HEK293 (cell line): ENCODE measurements at regions not wholly inside any gene's neighbourhood (a gene's known extent, or its start where the extent isn't known, plus 50 kb on each side); places are given as distances from the start of the nearest gene placed in this dataset.

Source experiments
- CTCF ChIA-PET: fragments of 350-600 bp; formaldehyde crosslinking; extraction: SDS; loops from one replicate; lab custom pipeline; 2021; ENCODE audit warnings: antibody characterized with exemption; lab: Yijun Ruan, JAX
- POLR2A ChIA-PET: fragments of 300-600 bp; formaldehyde crosslinking; extraction: SDS; loops from one replicate; lab custom pipeline; 2020; ENCODE audit warnings: antibody characterized with exemption, inconsistent platforms; lab: Yijun Ruan, JAX
- H3K27ac ChIP-seq: fragments of 200-500 bp; sonication (Bioruptor generic); 2 replicates; pipeline ENCODE4 v1.5.1; 2014; ENCODE audit warnings: low read depth, low read length, control low read depth, inconsistent platforms; ENCODE audit errors: extremely low read depth
- H3K36me3 ChIP-seq, 2 experiments: fragments of 200-500 bp in 1 of 2; sonication (Bioruptor generic) in 1 of 2; 1 replicate in 1 of 2; 2 replicates in 1 of 2; pipeline ENCODE4 v1.5.1; 2014 to 2017; ENCODE audit warnings: inconsistent platforms in 2 of 2, low read length in 2 of 2; ENCODE audit not compliant: control insufficient read depth in 2 of 2, insufficient read depth in 1 of 2
- H3K4me1 ChIP-seq: fragments of 200-500 bp; sonication (Bioruptor generic); 2 replicates; pipeline ENCODE4 v1.5.1; 2014; ENCODE audit warnings: mild to moderate bottlenecking, low read length, inconsistent platforms; ENCODE audit not compliant: control insufficient read depth, insufficient read depth
- H3K4me3 ChIP-seq: 2 replicates; pipeline ENCODE4 v1.5.1; 2011; ENCODE audit warnings: low read depth, mild to moderate bottlenecking, control low read depth, low read length, moderate library complexity
- H3K9me3 ChIP-seq: fragments of 200-500 bp; sonication (Bioruptor generic); 2 replicates; pipeline ENCODE4 v1.5.1; 2014; ENCODE audit warnings: low read depth, low read length, inconsistent platforms; ENCODE audit not compliant: control insufficient read depth, insufficient read depth
- GFI1B ChIP-seq: fragments of 450-650 bp; formaldehyde crosslinking; IDR thresholded peaks from 2 replicates; pipeline ENCODE4 v1.5.1; 2016; ENCODE audit warnings: missing biosample characterization, missing genetic modification characterization
- SCRT1 ChIP-seq: fragments of 450-650 bp; formaldehyde crosslinking; IDR thresholded peaks from 2 replicates; pipeline ENCODE4 v1.5.1; 2016; ENCODE audit warnings: missing biosample characterization, missing genetic modification characterization, borderline replicate concordance
- TCF7L2 ChIP-seq: IDR thresholded peaks from 2 replicates; pipeline ENCODE4 v1.6.1; 2011; ENCODE audit warnings: low read depth, mild to moderate bottlenecking, inconsistent platforms, low read length, moderate library complexity, borderline replicate concordance
- ZBTB17 ChIP-seq: fragments of 450-650 bp; formaldehyde crosslinking; IDR thresholded peaks from 2 replicates; pipeline ENCODE4 v1.5.1; 2016; ENCODE audit warnings: missing biosample characterization, missing genetic modification characterization
- ZBTB8A ChIP-seq: fragments of 450-650 bp; formaldehyde crosslinking; IDR thresholded peaks from 2 replicates; pipeline ENCODE4 v1.5.1; 2016; ENCODE audit warnings: missing biosample characterization, missing genetic modification characterization
- ZNF112 ChIP-seq: fragments of 450-650 bp; formaldehyde crosslinking; IDR thresholded peaks from 2 replicates; pipeline ENCODE4 v1.5.0; 2017; ENCODE audit warnings: missing biosample characterization, missing genetic modification characterization
- ZNF157 ChIP-seq: fragments of 450-650 bp; formaldehyde crosslinking; IDR thresholded peaks from 2 replicates; pipeline ENCODE4 v1.5.1; 2016; ENCODE audit warnings: missing biosample characterization, missing genetic modification characterization
- ZNF221 ChIP-seq: fragments of 450-650 bp; formaldehyde crosslinking; IDR thresholded peaks from 2 replicates; pipeline ENCODE4 v1.5.1; 2017; ENCODE audit warnings: missing biosample characterization, missing genetic modification characterization, borderline replicate concordance
- ZNF423 ChIP-seq: fragments of 450-650 bp; formaldehyde crosslinking; IDR thresholded peaks from 2 replicates; pipeline ENCODE4 v1.5.1; 2016; ENCODE audit warnings: missing biosample characterization, missing genetic modification characterization
- ZNF426 ChIP-seq: fragments of 450-650 bp; formaldehyde crosslinking; IDR thresholded peaks from 2 replicates; pipeline ENCODE4 v1.5.1; 2017; ENCODE audit warnings: missing biosample characterization, missing genetic modification characterization, mild to moderate bottlenecking, inconsistent platforms, moderate library complexity
- ZNF510 ChIP-seq: fragments of 450-650 bp; formaldehyde crosslinking; IDR thresholded peaks from 2 replicates; pipeline ENCODE4 v1.5.1; 2018; ENCODE audit warnings: mild to moderate bottlenecking, missing genetic modification characterization, missing biosample characterization; ENCODE audit not compliant: insufficient replicate concordance
- ZNF561 ChIP-seq: fragments of 450-650 bp; IDR thresholded peaks from 2 replicates; pipeline ENCODE4 v1.5.1; 2018; ENCODE audit warnings: missing biosample characterization, missing genetic modification characterization, borderline replicate concordance
- ZNF624 ChIP-seq: fragments of 450-650 bp; formaldehyde crosslinking; IDR thresholded peaks from 2 replicates; pipeline ENCODE4 v1.5.1; 2017; ENCODE audit warnings: missing biosample characterization, missing genetic modification characterization
- ZNF776 ChIP-seq: fragments of 450-650 bp; formaldehyde crosslinking; IDR thresholded peaks from 2 replicates; pipeline ENCODE4 v1.5.0; 2017; ENCODE audit warnings: missing biosample characterization, missing genetic modification characterization, borderline replicate concordance
- ZNF777 ChIP-seq: fragments of 450-650 bp; formaldehyde crosslinking; IDR thresholded peaks from 2 replicates; pipeline ENCODE4 v1.5.1; 2017; ENCODE audit warnings: missing biosample characterization, missing genetic modification characterization, borderline replicate concordance
- ZNF830 ChIP-seq: fragments of 450-650 bp; IDR thresholded peaks from 2 replicates; pipeline ENCODE4 v1.5.0; 2018; ENCODE audit warnings: missing biosample characterization, missing genetic modification characterization, low read depth, mild to moderate bottlenecking, moderate library complexity
- TF ChIP-seq, protein P1 (sequence below): fragments of 450-650 bp; formaldehyde crosslinking; IDR thresholded peaks from 2 replicates; pipeline ENCODE4 v1.5.1; 2016; ENCODE audit warnings: missing biosample characterization, missing genetic modification characterization
- TF ChIP-seq, protein P2 (sequence below): fragments of 450-650 bp; formaldehyde crosslinking; conservative IDR thresholded peaks from 2 replicates; pipeline ENCODE4 v1.5.1; 2016; ENCODE audit warnings: low read depth, missing biosample characterization, missing genetic modification characterization
- TF ChIP-seq, protein P3 (sequence below): fragments of 450-650 bp; formaldehyde crosslinking; IDR thresholded peaks from 2 replicates; pipeline ENCODE4 v1.5.1; 2016; ENCODE audit warnings: missing biosample characterization, missing genetic modification characterization
- TF ChIP-seq, protein P4 (sequence below): fragments of 450-650 bp; formaldehyde crosslinking; IDR thresholded peaks from 2 replicates; pipeline ENCODE4 v1.5.1; 2016; ENCODE audit warnings: missing biosample characterization, missing genetic modification characterization, borderline replicate concordance
- TF ChIP-seq, protein P5 (sequence below): fragments of 450-650 bp; formaldehyde crosslinking; IDR thresholded peaks from 2 replicates; pipeline ENCODE4 v1.5.1; 2016; ENCODE audit warnings: missing biosample characterization, missing genetic modification characterization
- TF ChIP-seq, protein P6 (sequence below): fragments of 450-650 bp; formaldehyde crosslinking; IDR thresholded peaks from 2 replicates; pipeline ENCODE4 v1.5.1; 2017; ENCODE audit warnings: missing biosample characterization, missing genetic modification characterization

DNA sequence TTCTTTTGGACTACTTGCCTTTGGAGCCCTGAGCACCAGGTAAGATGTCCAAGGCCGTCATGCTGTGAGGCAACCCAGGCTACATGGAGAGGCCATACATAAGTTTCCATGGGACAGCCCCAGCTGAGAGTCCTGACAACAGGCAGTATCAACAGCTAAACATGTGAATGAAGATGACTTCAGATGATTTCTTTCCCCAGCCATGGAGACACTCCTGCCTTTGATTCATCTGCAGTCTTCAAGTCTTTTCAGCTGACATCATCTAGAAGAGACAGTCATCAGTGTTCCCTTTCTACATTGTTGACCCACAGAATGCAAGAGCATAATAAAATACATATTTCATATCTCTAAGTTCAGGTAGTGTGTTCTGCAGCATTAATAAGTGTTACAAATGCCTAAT lies 398.7 kb downstream of the BTG1 start (continued):
- TF ChIP-seq, protein P1, sequence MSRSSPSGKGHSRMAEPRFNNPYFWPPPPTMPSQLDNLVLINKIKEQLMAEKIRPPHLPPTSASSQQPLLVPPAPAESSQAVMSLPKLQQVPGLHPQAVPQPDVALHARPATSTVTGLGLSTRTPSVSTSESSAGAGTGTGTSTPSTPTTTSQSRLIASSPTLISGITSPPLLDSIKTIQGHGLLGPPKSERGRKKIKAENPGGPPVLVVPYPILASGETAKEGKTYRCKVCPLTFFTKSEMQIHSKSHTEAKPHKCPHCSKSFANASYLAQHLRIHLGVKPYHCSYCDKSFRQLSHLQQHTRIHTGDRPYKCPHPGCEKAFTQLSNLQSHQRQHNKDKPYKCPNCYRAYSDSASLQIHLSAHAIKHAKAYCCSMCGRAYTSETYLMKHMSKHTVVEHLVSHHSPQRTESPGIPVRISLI (tag by site-specific recombination) = no peak
- TF ChIP-seq GFI1B (tag by site-specific recombination) (no peak), ZNF221 (no peak), ZNF776 (tag by site-specific recombination) (no peak), ZNF561 (no peak), ZNF423 (no peak), ZNF777 (no peak), ZNF624 (no peak)
- TF ChIP-seq, protein P2, sequence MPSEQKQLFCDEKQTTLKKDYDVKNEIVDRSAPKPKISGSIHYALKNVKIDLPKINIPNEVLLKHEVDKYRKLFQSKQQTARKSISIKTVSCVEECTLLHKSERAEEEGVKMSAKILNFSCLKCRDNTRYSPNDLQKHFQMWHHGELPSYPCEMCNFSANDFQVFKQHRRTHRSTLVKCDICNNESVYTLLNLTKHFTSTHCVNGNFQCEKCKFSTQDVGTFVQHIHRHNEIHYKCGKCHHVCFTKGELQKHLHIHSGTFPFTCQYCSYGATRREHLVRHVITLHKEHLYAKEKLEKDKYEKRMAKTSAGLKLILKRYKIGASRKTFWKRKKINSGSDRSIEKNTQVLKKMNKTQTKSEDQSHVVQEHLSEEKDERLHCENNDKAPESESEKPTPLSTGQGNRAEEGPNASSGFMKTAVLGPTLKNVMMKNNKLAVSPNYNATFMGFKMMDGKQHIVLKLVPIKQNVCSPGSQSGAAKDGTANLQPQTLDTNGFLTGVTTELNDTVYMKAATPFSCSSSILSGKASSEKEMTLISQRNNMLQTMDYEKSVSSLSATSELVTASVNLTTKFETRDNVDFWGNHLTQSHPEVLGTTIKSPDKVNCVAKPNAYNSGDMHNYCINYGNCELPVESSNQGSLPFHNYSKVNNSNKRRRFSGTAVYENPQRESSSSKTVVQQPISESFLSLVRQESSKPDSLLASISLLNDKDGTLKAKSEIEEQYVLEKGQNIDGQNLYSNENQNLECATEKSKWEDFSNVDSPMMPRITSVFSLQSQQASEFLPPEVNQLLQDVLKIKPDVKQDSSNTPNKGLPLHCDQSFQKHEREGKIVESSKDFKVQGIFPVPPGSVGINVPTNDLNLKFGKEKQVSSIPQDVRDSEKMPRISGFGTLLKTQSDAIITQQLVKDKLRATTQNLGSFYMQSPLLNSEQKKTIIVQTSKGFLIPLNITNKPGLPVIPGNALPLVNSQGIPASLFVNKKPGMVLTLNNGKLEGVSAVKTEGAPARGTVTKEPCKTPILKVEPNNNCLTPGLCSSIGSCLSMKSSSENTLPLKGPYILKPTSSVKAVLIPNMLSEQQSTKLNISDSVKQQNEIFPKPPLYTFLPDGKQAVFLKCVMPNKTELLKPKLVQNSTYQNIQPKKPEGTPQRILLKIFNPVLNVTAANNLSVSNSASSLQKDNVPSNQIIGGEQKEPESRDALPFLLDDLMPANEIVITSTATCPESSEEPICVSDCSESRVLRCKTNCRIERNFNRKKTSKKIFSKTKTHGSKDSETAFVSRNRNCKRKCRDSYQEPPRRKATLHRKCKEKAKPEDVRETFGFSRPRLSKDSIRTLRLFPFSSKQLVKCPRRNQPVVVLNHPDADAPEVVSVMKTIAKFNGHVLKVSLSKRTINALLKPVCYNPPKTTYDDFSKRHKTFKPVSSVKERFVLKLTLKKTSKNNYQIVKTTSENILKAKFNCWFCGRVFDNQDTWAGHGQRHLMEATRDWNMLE (tag by site-specific recombination) = no peak

DNA sequence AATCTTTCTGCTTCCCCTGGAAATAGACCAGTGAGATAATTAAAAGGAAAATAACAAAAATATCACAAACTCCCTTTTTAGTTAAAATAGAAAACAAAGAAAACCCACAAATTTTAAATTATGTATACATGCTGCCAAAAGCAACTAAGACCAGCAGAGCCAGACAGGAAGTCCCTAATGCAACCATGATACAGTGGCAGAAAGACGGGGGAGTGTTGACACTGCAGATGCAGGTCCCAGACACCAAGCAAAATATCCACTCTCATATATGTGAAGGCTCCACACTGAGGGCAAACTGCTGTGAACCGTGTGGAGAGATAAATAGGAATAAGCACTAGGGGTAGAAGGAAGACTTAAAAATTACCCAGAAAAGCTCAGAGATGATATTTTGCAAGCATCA lies 401.0 kb downstream of the BTG1 start:
- Histone ChIP-seq H3K4me1 (no peaks in the 10 kb centered on the region), H3K36me3 (no peaks in the 10 kb centered on the region), H3K9me3 (no peaks in the 10 kb centered on the region), H3K27ac (no peak overlapping the region), H3K4me3 (no peak overlapping the region)
- TF ChIP-seq, protein P3, sequence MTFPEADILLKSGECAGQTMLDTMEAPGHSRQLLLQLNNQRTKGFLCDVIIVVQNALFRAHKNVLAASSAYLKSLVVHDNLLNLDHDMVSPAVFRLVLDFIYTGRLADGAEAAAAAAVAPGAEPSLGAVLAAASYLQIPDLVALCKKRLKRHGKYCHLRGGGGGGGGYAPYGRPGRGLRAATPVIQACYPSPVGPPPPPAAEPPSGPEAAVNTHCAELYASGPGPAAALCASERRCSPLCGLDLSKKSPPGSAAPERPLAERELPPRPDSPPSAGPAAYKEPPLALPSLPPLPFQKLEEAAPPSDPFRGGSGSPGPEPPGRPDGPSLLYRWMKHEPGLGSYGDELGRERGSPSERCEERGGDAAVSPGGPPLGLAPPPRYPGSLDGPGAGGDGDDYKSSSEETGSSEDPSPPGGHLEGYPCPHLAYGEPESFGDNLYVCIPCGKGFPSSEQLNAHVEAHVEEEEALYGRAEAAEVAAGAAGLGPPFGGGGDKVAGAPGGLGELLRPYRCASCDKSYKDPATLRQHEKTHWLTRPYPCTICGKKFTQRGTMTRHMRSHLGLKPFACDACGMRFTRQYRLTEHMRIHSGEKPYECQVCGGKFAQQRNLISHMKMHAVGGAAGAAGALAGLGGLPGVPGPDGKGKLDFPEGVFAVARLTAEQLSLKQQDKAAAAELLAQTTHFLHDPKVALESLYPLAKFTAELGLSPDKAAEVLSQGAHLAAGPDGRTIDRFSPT (tag by site-specific recombination) = no peak
- TF ChIP-seq ZNF510 (no peak), SCRT1 (tag by site-specific recombination) (no peak), ZNF830 (no peak), ZBTB17 (tag by site-specific recombination) (no peak), ZNF157 (no peak), ZNF112 (tag by site-specific recombination) (no peak), TCF7L2 (no peak), ZNF426 (tag by site-specific recombination) (no peak), ZBTB8A (tag by site-specific recombination) (no peak)
- TF ChIP-seq, protein P4, sequence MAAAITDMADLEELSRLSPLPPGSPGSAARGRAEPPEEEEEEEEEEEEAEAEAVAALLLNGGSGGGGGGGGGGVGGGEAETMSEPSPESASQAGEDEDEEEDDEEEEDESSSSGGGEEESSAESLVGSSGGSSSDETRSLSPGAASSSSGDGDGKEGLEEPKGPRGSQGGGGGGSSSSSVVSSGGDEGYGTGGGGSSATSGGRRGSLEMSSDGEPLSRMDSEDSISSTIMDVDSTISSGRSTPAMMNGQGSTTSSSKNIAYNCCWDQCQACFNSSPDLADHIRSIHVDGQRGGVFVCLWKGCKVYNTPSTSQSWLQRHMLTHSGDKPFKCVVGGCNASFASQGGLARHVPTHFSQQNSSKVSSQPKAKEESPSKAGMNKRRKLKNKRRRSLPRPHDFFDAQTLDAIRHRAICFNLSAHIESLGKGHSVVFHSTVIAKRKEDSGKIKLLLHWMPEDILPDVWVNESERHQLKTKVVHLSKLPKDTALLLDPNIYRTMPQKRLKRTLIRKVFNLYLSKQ (tag by site-specific recombination) = no peak
- TF ChIP-seq, protein P5, sequence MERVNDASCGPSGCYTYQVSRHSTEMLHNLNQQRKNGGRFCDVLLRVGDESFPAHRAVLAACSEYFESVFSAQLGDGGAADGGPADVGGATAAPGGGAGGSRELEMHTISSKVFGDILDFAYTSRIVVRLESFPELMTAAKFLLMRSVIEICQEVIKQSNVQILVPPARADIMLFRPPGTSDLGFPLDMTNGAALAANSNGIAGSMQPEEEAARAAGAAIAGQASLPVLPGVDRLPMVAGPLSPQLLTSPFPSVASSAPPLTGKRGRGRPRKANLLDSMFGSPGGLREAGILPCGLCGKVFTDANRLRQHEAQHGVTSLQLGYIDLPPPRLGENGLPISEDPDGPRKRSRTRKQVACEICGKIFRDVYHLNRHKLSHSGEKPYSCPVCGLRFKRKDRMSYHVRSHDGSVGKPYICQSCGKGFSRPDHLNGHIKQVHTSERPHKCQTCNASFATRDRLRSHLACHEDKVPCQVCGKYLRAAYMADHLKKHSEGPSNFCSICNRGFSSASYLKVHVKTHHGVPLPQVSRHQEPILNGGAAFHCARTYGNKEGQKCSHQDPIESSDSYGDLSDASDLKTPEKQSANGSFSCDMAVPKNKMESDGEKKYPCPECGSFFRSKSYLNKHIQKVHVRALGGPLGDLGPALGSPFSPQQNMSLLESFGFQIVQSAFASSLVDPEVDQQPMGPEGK (tag by site-specific recombination) = no peak
- TF ChIP-seq, protein P6, sequence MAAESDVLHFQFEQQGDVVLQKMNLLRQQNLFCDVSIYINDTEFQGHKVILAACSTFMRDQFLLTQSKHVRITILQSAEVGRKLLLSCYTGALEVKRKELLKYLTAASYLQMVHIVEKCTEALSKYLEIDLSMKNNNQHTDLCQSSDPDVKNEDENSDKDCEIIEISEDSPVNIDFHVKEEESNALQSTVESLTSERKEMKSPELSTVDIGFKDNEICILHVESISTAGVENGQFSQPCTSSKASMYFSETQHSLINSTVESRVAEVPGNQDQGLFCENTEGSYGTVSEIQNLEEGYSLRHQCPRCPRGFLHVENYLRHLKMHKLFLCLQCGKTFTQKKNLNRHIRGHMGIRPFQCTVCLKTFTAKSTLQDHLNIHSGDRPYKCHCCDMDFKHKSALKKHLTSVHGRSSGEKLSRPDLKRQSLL (tag by site-specific recombination) = no peak
- ChIA-PET CTCF (no interaction called here), POLR2A (no interaction called here)
